Spleen (tissue), 7 donors: ENCODE measurements at regions not wholly inside any gene's neighbourhood (a gene's known extent, or its start where the extent isn't known, plus 50 kb on each side); places are given as distances from the start of the nearest gene placed in this dataset.

Source experiments
- POLR2AphosphoS5 ChIP-seq, 3 donors: sonication (generic); formaldehyde crosslinking; IDR thresholded peaks; one replicate each; pipeline ENCODE4 v1.5.1; 2017; ENCODE audit warnings: antibody characterized with exemption in 3 of 3
- TF ChIP-seq, protein P1 (sequence below), 11 experiments: fragments of 200-600 bp in 7 of 11; fragments of 450-650 bp in 4 of 11; sonication (generic) in 4 of 11; IDR thresholded peaks in 8 of 11; conservative IDR thresholded peaks in 3 of 11; 1 replicate in 7 of 11; 2 replicates in 4 of 11; pipeline versions ENCODE4 v1.4.0 to v1.8.0; 2016 to 2021; ENCODE audit warnings: antibody characterized with exemption in 11 of 11, inconsistent platforms in 4 of 11, mild to moderate bottlenecking in 1 of 11
- donor health status: DM: no; HTN: no; CAD: no; lungs with moderate emphysema.
- donor health status: DM: no; HTN: no; CAD: no.
- donor health status: DM: no; HTN: no; CAD: no.

DNA sequence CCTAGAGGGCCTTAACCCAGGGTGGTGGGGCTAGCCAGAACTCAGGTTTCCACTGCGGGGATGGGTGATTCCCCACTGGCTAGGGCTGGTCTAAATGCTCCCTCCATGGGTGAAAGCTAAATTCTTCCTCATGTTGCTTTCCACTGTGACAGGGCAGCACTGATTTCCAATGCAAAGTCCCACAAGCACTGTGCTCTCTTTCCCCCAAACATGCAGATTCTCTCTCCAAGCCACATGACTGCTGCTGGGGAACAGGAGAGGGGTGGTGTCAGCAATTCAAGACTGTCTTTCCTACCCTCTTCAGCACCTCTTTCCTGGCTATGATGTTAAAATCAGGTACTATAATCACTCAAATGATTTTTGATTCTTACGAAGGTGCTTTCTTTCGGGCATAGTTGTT lies 215.5 kb downstream of the RWDD3 start:
- no peak for TF ChIP-seq POLR2AphosphoS5 (IDR thresholded peaks at IDR 0.05)
- TF ChIP-seq, protein P1, sequence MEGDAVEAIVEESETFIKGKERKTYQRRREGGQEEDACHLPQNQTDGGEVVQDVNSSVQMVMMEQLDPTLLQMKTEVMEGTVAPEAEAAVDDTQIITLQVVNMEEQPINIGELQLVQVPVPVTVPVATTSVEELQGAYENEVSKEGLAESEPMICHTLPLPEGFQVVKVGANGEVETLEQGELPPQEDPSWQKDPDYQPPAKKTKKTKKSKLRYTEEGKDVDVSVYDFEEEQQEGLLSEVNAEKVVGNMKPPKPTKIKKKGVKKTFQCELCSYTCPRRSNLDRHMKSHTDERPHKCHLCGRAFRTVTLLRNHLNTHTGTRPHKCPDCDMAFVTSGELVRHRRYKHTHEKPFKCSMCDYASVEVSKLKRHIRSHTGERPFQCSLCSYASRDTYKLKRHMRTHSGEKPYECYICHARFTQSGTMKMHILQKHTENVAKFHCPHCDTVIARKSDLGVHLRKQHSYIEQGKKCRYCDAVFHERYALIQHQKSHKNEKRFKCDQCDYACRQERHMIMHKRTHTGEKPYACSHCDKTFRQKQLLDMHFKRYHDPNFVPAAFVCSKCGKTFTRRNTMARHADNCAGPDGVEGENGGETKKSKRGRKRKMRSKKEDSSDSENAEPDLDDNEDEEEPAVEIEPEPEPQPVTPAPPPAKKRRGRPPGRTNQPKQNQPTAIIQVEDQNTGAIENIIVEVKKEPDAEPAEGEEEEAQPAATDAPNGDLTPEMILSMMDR (IDR thresholded peaks at IDR 0.05 in 8 of 11, conservative IDR thresholded peaks at IDR 0.05 in 3 of 11), result no peak
